SH-SY5Y (cell line): ENCODE measurements at regions not wholly inside any gene's neighbourhood (a gene's known extent, or its start where the extent isn't known, plus 50 kb on each side); places are given as distances from the start of the nearest gene placed in this dataset.

Experiments used
- GATA2 ChIP-seq: IDR thresholded peaks from 2 replicates; pipeline ENCODE4 v1.6.1; 2011; ENCODE audit warnings: mild to moderate bottlenecking, low read depth, low read length
- GATA3 ChIP-seq: IDR thresholded peaks from 2 replicates; pipeline ENCODE4 v1.6.1; 2011; ENCODE audit warnings: low read depth, mild to moderate bottlenecking, low read length, moderate library complexity

GRCh38 chr2:15708161-15708560, 116.5 kb downstream of the DDX1 start:
- TF ChIP-seq GATA3 = no peak
- no peak for TF ChIP-seq GATA2

GRCh38 chr2:15708865-15709820, 117.5 kb downstream of the DDX1 start:
- no peak for TF ChIP-seq GATA3
- no peak for TF ChIP-seq GATA2

- TF ChIP-seq GATA3 (no peak), GATA2 (no peak)
Observed at GRCh38 chr2:15711126-15711860, 119.6 kb downstream of the DDX1 start.

- TF ChIP-seq GATA2 = no peak
- no peak for TF ChIP-seq GATA3
Observed at GRCh38 chr2:15712551-15713342, 121.1 kb downstream of the DDX1 start.

- TF ChIP-seq GATA2 = no peak
- TF ChIP-seq GATA3 = no peak
Observed at GRCh38 chr2:15713475-15713874, 121.8 kb downstream of the DDX1 start.

- TF ChIP-seq GATA2 (no peak), GATA3 (no peak)
Observed at GRCh38 chr2:15714002-15714401, 122.3 kb downstream of the DDX1 start.

- no peak for TF ChIP-seq GATA2
- no peak for TF ChIP-seq GATA3
Observed at GRCh38 chr2:15714609-15715008, 122.9 kb downstream of the DDX1 start.

- TF ChIP-seq GATA3 (no peak), GATA2 (no peak)
Observed at GRCh38 chr2:15715596-15715995, 123.9 kb downstream of the DDX1 start.

GRCh38 chr2:15718103-15718943, 126.7 kb downstream of the DDX1 start:
- TF ChIP-seq GATA2 (no peak), GATA3 (no peak)

GRCh38 chr2:15718944-15719323, 127.3 kb downstream of the DDX1 start:
- TF ChIP-seq GATA3 = no peak
- TF ChIP-seq GATA2 = no peak

- TF ChIP-seq GATA2 = no peak
- TF ChIP-seq GATA3 = no peak
Observed at GRCh38 chr2:15719566-15720313, 128.1 kb downstream of the DDX1 start.

- TF ChIP-seq GATA2 (no peak), GATA3 (no peak)
Observed at GRCh38 chr2:15720561-15721307, 129.1 kb downstream of the DDX1 start.
